ENCODE measurements at regions not wholly inside any gene's neighbourhood (a gene's known extent, or its start where the extent isn't known, plus 50 kb on each side); places are given as distances from the start of the nearest gene placed in this dataset.

DNA sequence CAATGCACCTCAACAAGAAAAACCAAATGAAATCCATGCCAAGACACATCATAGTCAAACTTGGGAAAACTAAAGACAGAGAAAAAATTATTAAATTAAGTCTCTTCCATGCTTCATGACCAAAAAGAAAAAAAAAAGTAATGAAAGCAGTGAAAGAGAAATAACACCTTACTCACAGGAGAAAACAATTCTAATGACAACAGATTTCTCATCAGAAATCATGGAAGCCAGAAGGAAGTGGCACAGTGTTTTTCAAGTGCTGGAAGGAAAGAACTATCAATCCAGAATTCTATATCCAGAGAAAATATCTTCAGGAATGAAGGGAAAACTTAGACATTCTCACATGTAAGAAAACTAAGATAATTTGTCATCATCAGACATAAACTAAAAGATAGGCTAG is 71.1 kb upstream of the NUDT4 start:
- no peak overlapping the region for H2BK5ac ChIP-seq (ENCODE audit: low read depth, low read length)
- ChIA-PET CTCF (ENCODE audit: partially characterized antibody) (interaction anchor here (1.5 kb wide), 1 partner anchor 11 kb away, joined by 4 read pairs; no protein-coding TSS in a partner anchor), POLR2A (ENCODE audit: partially characterized antibody) (no interaction called here)
- FAIRE-seq (no peak), DNase-seq (ENCODE audit: low read depth in 1 of 2, low spot score in 2 of 2) (no peak)
- no peak overlapping the region for H2AFZ ChIP-seq (ENCODE audit: low read length)
- no peaks in the 10 kb centered on the region for H3K4me1 ChIP-seq (replicated peaks in 1 of 4; ENCODE audit: control insufficient read depth in 3 of 4, insufficient read depth in 4 of 4, low read length in 3 of 4)
- H3K4me3 ChIP-seq (ENCODE audit: extremely low read depth in 1 of 4, insufficient read depth in 2 of 4, low read depth in 3 of 4, low read length in 4 of 4): no peak overlapping the region
- no peak overlapping the region for H4K5ac ChIP-seq (ENCODE audit: insufficient read length, low read depth, low read length)
- no peaks in the 10 kb centered on the region for H3K9me3 ChIP-seq (ENCODE audit: insufficient read depth in 2 of 2, low read depth in 1 of 2, low read length in 1 of 2)
- H3K23me2 ChIP-seq (ENCODE audit: low read depth, low read length): no peaks in the 10 kb centered on the region
- no peak overlapping the region for H4K8ac ChIP-seq (ENCODE audit: extremely low read depth, insufficient read depth, low read length)
- H3K79me2 ChIP-seq (ENCODE audit: control insufficient read depth in 1 of 2, insufficient read depth in 2 of 2, low read length in 2 of 2): no peaks in the 10 kb centered on the region
- H2BK12ac ChIP-seq (ENCODE audit: low read depth, low read length): no peak overlapping the region
- no peaks in the 10 kb centered on the region for H3K79me1 ChIP-seq (ENCODE audit: low read depth, low read length)
- H3K9ac ChIP-seq (replicated peaks in 1 of 4; ENCODE audit: extremely low read depth in 1 of 4, low read depth in 3 of 4, low read length in 3 of 4): no peak overlapping the region
- H3K27me3 ChIP-seq (replicated peaks in 1 of 4; ENCODE audit: control insufficient read depth in 3 of 4, extremely low read depth in 1 of 4, insufficient read depth in 3 of 4, low read length in 3 of 4): no peaks in the 10 kb centered on the region
- no peak overlapping the region for H3K14ac ChIP-seq (ENCODE audit: insufficient read length)
- no peak overlapping the region for H2AK5ac ChIP-seq (ENCODE audit: low read depth, low read length)
- no peaks in the 10 kb centered on the region for H3K36me3 ChIP-seq (ENCODE audit: control insufficient read depth in 2 of 4, insufficient read depth in 4 of 4, low read length in 3 of 4)
- TF ChIP-seq SP4 (IDR thresholded peaks at IDR 0.05; ENCODE audit: low read length) (no peak), POU5F1 (IDR thresholded peaks at IDR 0.05; ENCODE audit: low read depth, low read length) (no peak), CHD2 (IDR thresholded peaks at IDR 0.05; ENCODE audit: low read length) (no peak)
- no peak overlapping the region for H3K4ac ChIP-seq (replicated peaks; ENCODE audit: insufficient read length, low read depth, low read length)
- no peak overlapping the region for H3K56ac ChIP-seq (replicated peaks; ENCODE audit: insufficient read length, low read depth, low read length)
- no peaks in the 10 kb centered on the region for H4K20me1 ChIP-seq (replicated peaks in 1 of 2; ENCODE audit: control insufficient read depth in 1 of 2, insufficient read depth in 2 of 2, low read length in 2 of 2)
- no peak overlapping the region for H3K27ac ChIP-seq (ENCODE audit: low read depth, low read length)
- no peak overlapping the region for H2BK20ac ChIP-seq (ENCODE audit: low read length)
- H2BK15ac ChIP-seq (ENCODE audit: low read length): no peak overlapping the region
- no peak overlapping the region for H3K23ac ChIP-seq (ENCODE audit: insufficient read length)
- no peak overlapping the region for H4K91ac ChIP-seq (replicated peaks; ENCODE audit: insufficient read length, low read length)
- no peak overlapping the region for H3K18ac ChIP-seq (ENCODE audit: extremely low read depth, low read length)
- H2BK120ac ChIP-seq (replicated peaks; ENCODE audit: low read depth, low read length): no peak overlapping the region
- no peak overlapping the region for H3K4me2 ChIP-seq (ENCODE audit: insufficient read depth in 1 of 2, low read depth in 2 of 2, low read length in 2 of 2)

Measured in H1 (cell line).